ENCODE measurements at regions not wholly inside any gene's neighbourhood (a gene's known extent, or its start where the extent isn't known, plus 50 kb on each side); places are given as distances from the start of the nearest gene placed in this dataset.

- TF ChIP-seq CTCF (IDR thresholded peaks at IDR 0.05; ENCODE audit: unreplicated experiment) = no peak
- Mint-ChIP-seq H3K27me3 (ENCODE audit: low read depth) (peaks cover 10% of the 10 kb centered on the region), H3K9me3 (no peaks in the 10 kb centered on the region), H3K27ac (no peak overlapping the region), H3K4me3 (no peak overlapping the region), H3K36me3 (no peaks in the 10 kb centered on the region), H3K4me1 (peaks cover 3% of the 10 kb centered on the region)
- no peak for DNase-seq (ENCODE audit: low spot score in 2 of 2, unreplicated experiment in 2 of 2)
Measured at GRCh38 chr4:130092187-130093015, 996.4 kb downstream of the C4orf33 start.

- Mint-ChIP-seq H3K4me3 (no peak overlapping the region), H3K27me3 (ENCODE audit: low read depth) (peaks cover 2% of the 10 kb centered on the region), H3K36me3 (no peaks in the 10 kb centered on the region), H3K4me1 (no peaks in the 10 kb centered on the region), H3K9me3 (no peaks in the 10 kb centered on the region), H3K27ac (no peak overlapping the region)
- TF ChIP-seq CTCF (IDR thresholded peaks at IDR 0.05; ENCODE audit: unreplicated experiment) = no peak
- no peak for DNase-seq (ENCODE audit: low spot score in 2 of 2, unreplicated experiment in 2 of 2)
Measured at GRCh38 chr4:130099105-130099504, 1003.2 kb downstream of the C4orf33 start.

GRCh38 chr4:130110189-130110588 is 1014.2 kb downstream of the C4orf33 start:
- Mint-ChIP-seq H3K4me1 (no peaks in the 10 kb centered on the region), H3K9me3 (peaks cover 7% of the 10 kb centered on the region), H3K4me3 (no peak overlapping the region), H3K27ac (no peak overlapping the region), H3K27me3 (ENCODE audit: low read depth) (peaks cover 3% of the 10 kb centered on the region), H3K36me3 (no peaks in the 10 kb centered on the region)
- TF ChIP-seq CTCF (IDR thresholded peaks at IDR 0.05; ENCODE audit: unreplicated experiment) = no peak
- DNase-seq (ENCODE audit: low spot score in 2 of 2, unreplicated experiment in 2 of 2) = no peak

DNA sequence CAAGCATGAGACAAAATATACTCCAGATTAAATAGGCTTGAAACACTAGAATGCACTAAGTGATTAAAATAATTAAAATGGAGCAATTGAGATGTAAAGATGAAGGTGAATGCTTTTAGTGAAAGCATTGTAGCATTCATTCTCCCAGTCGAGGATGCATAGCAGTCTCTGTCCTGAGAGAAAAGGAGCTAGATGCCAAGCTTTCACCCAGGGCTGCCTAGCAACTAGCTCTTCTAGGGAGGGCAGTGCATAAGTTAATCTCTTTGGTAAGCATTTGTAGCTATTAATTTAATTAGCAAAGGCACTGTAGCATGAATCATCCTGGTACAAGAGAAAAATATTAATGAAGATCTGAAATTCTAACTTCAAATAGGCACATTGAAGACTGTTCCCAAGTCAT is 1014.8 kb downstream of the C4orf33 start:
- no peak for DNase-seq (ENCODE audit: low spot score in 2 of 2, unreplicated experiment in 2 of 2)
- TF ChIP-seq CTCF (IDR thresholded peaks at IDR 0.05; ENCODE audit: unreplicated experiment) = no peak
- H3K4me3 Mint-ChIP-seq = no peak overlapping the region
- H3K4me1 Mint-ChIP-seq = no peaks in the 10 kb centered on the region
- no peaks in the 10 kb centered on the region for H3K36me3 Mint-ChIP-seq
- no peak overlapping the region for H3K27ac Mint-ChIP-seq
- peaks cover 3% of the 10 kb centered on the region for H3K27me3 Mint-ChIP-seq (ENCODE audit: low read depth)
- H3K9me3 Mint-ChIP-seq = peaks cover 7% of the 10 kb centered on the region

GRCh38 chr4:130124066-130124465 is 1028.1 kb downstream of the C4orf33 start:
- Mint-ChIP-seq H3K27ac (peak overlapping the region; percentile 34), H3K36me3 (no peaks in the 10 kb centered on the region), H3K4me3 (no peak overlapping the region), H3K27me3 (ENCODE audit: low read depth) (no peaks in the 10 kb centered on the region), H3K4me1 (peaks cover 5% of the 10 kb centered on the region), H3K9me3 (peaks cover 5% of the 10 kb centered on the region)
- no peak for TF ChIP-seq CTCF (IDR thresholded peaks at IDR 0.05; ENCODE audit: unreplicated experiment)
- no peak for DNase-seq (ENCODE audit: low spot score in 2 of 2, unreplicated experiment in 2 of 2)
